Posterior cingulate gyrus (tissue), 11 donors: ENCODE measurements at regions not wholly inside any gene's neighbourhood (a gene's known extent, or its start where the extent isn't known, plus 50 kb on each side); places are given as distances from the start of the nearest gene placed in this dataset.
"Not testable (repeated sequence)": the region's sequence is repeated elsewhere in the genome, so short reads cannot be mapped to it uniquely, and the experiment has no call there.

Experiments used
- DNase-seq, 10 donors: peaks; one replicate each; pipeline versions ENCODE4 v3.0.0 to v3.0.0-alpha.2; 2020 to 2021; ENCODE audit warnings: mixed read lengths in 3 of 10
- intact Hi-C: fragments of 100-400 bp; cut with DNase I; formaldehyde crosslinking; loops from one replicate; pipeline ENCODE4 v1.15.1; 2023

DNA sequence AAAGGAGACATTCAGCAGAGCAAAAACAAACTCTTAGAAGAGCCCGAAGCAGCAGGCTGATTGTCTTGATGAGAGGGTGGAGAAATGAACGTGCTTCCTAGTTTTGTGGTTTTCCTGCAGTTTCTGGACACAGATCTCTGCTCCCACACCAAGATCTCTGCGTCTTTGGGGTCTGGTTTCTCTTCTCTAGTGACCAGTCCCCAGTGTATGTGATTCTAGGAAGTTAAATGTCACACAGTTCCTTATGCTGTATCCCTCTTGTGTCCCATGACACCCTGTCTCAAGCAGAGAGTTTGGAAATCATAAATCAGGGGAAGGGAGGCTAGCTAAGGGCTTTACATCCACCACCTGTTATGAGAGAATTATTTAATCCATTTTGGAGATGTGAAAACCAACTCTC is 55.4 kb upstream of the KLF14 start:
- DNase-seq, result no peak
- intact Hi-C loops, result no loop called here

DNA sequence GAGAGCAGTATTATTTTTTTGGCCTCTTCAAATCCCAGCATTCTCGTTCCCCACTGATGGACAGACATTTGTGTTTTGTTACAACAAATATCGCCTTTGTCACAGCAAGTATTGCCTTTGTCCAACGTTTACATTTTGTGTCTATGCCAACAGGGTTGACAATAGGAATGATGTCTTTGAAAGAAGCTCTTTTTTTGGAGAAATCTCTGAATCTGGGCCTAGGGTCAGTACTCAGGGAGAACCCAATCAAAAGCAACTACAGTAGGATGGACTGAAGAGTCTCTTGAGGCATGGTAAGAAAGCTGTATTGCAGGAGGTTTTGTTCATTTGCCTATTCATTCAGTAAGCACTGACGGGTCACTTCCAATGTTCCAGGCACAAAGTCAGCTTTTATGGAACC is 57.7 kb upstream of the KLF14 start:
- intact Hi-C loops, result no loop called here
- no peak for DNase-seq

DNA sequence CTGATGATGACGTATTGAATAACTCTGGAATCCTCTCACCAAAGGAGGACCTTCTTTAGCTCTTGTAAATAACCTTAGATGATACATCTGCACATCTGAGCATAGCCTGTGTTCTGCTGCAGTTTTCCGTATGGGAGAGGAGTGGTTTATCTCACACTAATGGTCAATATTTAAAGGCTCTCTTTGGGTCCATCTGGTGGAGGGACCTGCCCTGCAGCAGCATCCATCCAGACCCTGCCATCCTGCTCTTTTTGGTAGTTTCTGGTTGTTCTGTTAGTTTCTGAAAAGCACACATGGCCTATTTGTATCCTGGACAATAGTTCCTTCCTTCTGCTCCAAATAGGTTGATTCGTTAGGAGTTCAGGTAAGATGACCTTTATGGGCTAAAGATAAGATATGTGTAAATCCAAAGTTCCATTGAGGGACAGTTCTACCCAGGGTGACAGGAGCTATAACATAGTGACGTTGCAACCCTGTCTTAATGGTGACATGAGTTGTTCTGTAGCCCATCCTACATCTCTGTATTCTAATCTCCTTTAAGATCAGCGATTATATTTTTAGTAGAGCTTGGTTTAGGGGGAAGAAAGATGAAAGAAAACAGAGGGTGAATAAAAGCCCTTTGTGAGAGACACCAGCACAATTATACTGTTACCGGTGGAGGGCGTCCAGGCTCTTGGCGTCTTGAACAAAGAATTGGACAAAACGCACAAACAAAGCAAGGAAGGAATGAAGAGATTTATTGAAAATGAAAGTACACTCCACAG is 60.0 kb upstream of the KLF14 start:
- intact Hi-C loops, result no loop called here
- DNase-seq, result peak in 4 of 10 donors; percentile 4 to 82 (median 41)

DNA sequence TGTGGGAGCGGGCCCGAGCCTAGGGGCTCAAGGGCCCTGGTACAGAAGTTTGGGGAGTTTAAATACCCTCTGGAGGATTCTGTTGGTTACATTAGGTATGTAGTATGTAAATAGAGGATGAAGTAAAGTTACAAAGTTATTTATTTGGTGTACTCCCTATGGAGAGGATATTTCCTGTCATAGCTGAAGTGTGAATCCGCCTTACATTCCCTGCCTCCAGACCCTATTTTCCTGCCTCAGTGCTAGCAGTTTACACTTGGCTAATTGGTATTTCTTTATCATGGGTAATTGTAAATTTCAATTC is 60.6 kb upstream of the KLF14 start:
- no peak for DNase-seq
- intact Hi-C loops, result no loop called here

DNA sequence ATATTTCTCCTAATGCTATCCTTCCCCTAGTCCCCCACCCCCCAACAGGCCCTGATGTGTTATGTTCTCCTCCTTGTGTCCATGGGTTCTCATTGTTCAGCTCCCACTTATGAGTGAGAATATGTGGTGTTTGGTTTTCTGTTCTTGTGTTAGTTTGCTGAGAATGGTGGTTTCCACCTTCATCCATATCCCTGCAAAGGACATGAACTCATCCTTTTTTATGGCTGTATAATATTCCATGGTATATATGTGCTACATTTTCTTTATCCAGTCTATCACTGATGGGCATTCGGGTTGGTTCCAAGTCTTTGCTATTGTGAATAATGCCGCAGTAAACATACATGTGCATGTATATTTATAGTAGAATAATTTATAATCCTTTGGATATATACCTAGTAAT is 62.4 kb upstream of the KLF14 start:
- not testable (repeated sequence) for DNase-seq

DNA sequence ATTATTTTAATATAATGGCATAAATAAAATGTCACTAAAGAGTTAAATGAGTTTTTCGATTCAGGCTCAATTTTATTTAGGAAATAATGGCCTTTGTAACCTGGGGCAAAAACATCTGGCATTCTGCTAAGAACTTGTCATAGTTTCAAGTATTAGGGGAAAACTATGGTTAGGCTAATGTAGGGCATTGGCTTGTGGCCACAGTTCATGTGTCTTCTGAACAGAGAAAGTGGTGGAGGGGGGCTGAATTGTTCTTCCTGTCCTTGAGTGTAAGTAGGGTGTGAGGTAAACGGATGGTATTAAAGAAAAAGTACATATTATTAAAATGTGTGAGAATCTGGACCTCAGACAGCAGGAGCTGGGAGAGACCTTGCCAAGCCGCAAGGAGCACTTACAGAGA is 69.1 kb upstream of the KLF14 start:
- no peak for DNase-seq
- intact Hi-C loops, result no loop called here

More for the DNA sequence above, 62.4 kb upstream of the KLF14 start:
- intact Hi-C loops, result not testable (repeated sequence)

DNA sequence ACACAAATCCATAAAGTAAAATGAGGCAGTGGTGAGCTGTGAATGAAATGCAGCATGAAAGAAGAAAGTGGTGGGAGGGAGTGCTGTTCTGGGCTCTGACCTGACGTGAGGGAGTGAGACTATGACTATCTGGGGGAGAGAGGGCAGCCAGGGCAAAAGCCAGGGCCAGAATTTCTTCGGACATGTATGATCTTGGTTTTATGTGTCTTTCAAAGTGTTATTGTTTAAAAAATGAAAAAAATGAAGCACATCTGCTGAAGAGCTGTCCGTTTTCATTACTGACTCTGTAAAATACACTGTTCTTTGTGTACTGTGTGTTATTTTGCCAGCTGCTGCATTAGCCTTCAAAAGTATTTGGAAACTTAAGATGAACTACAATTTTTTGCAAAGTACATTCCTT is 70.2 kb upstream of the KLF14 start:
- intact Hi-C loops, result no loop called here

DNA sequence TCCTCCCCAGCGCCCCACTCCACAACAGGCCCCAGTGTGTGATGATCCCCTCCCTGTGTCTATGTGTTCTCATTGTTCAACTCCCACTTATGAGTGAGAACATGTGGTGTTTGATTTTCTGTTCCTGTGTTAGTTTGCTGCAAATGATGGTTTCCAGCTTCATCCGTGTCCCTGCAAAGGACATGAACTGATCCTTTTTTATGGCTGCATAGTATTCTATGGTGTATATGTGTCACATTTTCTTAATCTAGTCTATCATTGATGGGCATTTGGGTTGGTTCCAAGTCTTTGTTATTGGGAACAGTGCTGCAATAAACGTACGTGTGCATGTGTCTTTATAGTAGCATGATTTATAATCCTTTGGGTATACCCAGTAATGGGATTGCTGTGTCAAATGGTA is 78.8 kb upstream of the KLF14 start:
- DNase-seq, intact Hi-C loops: not testable (repeated sequence)

More for the DNA sequence above, 70.2 kb upstream of the KLF14 start:
- no peak for DNase-seq

DNA sequence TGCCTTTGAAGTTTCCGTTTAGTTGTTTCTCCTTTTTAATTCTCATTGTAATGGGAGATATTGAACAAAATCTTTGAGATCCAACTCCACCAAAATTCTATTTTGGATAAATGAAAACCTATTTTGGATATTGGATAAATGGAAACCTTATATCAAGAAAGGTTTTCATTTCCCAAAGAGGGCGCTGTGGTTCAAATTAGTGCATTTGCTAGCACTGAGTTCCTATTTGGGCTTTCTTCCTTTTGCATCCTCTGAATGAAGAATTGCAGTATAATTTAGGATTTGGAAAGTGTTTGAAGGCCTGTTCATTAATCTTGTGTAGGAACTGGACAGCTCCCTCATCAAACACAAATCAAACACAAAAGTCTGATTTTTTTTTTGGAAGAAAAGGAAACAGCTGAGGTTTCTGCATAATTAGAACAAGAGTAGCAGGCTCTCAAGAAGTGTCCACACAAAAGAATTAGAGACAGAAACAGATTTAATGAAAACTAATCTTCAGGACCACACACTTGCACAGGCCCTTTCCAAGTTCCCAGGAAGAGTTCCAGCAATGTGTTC is 80.8 kb upstream of the KLF14 start:
- intact Hi-C loops, result no loop called here
- DNase-seq, result no peak

DNA sequence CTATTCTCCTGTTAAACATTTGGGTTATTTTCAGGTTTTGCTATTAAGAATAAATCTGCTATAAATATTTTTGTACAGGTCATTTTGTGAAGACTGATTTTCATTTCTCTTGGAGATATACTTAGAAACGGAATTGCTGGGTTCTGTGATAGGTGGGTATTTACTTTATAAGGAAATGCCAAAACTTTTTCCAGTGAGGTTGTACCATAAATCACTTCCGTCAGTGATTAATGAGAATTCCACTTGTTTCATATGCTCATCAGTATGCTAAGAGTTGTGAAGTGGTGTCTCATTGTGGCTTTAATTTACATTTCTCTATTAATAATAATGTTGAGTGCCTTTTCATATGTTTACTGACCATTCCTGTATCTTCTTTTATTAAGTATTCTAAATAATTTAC is 84.0 kb upstream of the KLF14 start:
- no peak for DNase-seq
- intact Hi-C loops, result no loop called here

DNA sequence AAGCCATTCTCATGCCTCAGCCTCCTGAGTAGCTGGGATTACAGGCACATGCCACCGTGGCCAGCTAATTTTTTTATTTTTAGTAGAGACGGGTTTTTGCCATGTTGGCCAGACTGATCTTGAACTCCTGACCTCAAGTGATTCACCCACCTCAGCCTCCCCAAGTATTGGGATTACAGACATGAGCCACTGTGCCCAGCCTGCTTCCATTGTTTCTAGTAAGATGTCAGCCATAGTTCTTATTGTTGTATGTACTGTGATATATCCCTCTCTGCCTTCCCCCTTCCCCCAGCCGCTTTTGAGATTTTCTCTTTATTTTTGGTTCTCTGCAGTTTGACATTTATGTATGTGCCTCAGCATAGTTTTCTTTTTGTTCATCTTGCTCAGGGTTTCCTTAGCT is 87.9 kb upstream of the KLF14 start:
- intact Hi-C loops, result no loop called here

DNA sequence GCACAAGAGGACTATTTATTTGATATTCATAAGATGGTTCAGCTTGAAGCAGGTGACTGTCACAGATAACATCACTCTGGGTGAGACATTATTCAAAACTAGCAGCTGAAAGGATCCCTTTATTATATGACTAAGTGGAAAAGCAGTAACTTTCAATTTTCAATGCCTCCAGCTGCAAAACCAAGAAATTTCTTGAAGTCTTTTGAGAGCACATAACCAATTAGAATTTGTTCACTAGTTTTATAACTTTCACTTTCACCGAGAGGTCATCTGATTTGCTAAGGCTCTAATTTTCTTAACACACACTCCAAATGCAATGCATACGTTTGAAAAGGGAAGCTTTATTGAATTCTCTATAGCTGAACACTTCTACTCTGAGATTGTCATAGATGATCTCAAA is 88.6 kb upstream of the KLF14 start:
- no peak for DNase-seq
- intact Hi-C loops, result no loop called here

More for the DNA sequence above, 87.9 kb upstream of the KLF14 start:
- DNase-seq, result no peak

DNA sequence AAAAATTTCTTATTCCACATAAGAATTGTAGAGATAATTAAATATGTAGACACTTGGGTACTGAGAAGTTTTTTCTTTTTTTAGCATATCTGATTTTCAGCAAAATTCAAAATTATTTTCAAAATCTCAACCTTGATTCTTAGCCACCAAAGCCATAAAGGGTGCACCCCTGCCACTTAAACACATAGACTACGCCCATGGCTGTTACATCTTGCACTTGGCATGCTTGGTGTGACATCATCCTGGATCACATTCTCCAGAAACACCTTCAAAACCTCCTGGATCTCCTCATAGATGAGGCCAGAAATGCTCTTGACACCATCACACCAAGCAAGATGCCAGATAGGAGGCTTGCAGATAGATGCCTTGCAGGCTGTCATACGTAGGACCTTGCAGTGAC is 89.1 kb upstream of the KLF14 start:
- intact Hi-C loops, result no loop called here

DNA sequence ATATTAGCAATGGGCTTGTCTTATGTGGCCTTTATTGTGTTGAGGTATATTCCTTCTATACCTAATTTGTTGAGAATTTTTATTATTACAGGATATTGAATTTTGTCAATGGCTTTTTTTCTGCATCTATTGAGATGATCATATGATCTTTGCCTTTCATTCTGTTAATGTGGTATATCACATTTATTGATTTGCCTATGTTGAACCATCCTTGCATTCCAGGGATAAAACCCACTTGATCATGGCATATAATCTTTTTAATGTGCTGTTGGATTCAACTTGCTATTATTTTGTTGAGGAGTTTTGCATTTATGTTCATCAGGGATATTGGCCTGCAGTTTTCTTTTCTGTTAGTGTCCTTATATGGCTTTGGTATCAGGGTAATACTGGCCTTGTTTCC is 91.8 kb upstream of the KLF14 start:
- intact Hi-C loops, result no loop called here
- no peak for DNase-seq

More for the DNA sequence above, 89.1 kb upstream of the KLF14 start:
- no peak for DNase-seq

DNA sequence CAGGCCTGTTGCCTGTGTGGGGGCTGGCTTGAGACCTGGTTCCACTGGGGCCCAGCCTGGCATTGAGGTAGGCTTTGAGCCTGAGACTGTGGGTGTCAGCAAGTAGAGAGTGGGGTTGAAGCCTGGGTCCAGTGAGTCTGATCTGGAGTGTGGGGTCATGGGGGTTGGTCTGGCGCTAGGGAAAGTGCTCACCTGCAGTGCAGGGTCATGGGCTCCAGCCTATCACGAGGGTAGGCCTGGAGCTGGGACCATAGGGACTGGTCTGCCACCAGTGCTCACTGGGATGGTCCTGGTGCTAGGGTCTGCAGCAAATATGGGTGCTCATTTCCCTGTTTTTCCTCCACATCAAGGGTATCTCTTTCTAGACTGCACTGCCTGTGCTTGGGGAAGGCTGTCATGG is 95.4 kb upstream of the KLF14 start:
- DNase-seq, result no peak
- intact Hi-C loops, result no loop called here

DNA sequence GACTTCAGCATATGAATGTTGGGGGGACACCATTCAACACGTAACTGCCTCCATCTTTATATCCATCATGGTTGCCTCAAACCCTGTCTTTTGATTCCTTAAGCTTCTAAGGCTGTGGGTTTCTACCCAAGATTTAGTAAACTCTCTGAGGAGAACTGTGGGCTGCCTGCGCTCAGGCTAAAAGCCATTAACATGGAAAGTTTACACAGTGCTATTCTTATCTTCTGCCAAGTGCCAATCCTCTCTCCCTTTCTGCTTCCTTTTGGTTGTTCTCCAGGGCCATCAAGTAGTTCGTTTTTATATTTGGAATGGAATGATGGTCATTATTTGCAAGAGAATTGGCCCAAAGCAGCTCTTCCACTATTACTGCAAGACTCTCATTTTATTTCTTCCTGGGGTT is 97.3 kb upstream of the KLF14 start:
- intact Hi-C loops, result no loop called here
- no peak for DNase-seq

DNA sequence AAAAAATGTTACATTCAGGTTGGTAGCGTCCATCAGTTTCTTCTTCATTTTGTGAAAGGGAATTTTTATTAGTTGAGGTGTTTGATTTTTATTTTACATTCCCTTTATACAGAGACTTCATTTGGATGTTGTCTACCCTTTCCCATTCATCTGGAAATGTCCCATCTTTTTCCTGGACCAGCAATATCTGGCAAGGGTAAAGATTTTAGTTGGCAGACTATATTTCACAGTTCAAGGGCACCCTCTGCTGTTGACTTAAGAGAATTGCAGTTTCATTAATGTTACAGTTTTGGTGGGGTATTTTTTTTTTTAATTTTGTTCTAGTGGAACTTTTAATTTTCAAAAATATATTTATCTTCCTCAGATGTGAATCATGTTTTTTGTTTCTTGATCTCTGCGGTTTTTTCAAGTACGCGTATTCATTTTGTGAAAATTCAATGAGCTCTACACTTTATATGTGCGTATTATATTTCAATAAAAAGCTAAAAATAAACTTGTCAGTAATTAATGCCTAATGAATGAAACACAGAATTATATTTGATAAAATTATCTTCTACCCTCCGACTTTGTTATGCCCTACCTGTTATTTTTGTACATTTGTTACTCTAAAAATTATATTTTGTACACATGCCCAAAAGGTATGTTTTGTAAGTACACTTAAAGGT is 97.9 kb upstream of the KLF14 start:
- intact Hi-C loops, result loop anchor here (2.0 kb wide), 1 partner anchor 759 kb away; no protein-coding TSS in a partner anchor
- DNase-seq, result no peak

DNA sequence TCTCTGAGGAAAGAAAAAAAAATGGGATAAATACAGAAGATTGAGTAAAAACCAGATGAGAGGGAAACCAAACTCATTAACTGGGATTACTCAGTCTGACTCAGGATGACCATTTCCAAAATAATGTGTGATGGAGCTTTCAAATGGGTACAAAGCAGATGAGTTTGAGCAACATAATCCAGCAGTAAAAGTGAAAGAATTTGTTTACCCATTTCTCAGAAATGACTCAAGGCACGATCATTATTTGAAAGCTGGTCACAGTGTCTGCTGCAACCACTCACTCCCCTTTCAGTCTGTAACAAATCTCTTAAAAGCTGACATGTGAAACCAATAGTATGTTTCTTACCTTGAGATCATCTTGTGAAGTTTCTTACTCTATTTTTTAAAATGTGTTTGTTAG is 104.7 kb upstream of the KLF14 start:
- DNase-seq, result no peak
- intact Hi-C loops, result no loop called here

DNA sequence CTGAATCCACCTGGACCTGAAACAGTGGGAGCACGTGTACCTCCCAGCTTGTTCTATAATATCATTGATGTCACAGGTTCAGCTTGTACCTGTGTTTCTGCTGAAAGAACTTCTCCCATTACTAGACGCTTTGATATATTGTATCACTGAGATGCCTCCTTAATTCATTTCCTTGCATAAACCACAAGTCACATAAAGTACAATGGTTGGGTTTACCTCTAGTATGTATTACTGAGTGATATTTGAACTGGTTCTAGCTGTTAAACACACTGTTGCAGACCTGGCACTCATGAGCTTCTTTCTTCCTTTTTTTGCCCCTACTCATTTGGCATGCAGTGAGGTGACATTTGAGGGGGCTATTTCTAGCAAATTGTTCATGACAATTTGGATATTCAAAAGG is 106.6 kb upstream of the KLF14 start:
- DNase-seq, result no peak
- intact Hi-C loops, result no loop called here

DNA sequence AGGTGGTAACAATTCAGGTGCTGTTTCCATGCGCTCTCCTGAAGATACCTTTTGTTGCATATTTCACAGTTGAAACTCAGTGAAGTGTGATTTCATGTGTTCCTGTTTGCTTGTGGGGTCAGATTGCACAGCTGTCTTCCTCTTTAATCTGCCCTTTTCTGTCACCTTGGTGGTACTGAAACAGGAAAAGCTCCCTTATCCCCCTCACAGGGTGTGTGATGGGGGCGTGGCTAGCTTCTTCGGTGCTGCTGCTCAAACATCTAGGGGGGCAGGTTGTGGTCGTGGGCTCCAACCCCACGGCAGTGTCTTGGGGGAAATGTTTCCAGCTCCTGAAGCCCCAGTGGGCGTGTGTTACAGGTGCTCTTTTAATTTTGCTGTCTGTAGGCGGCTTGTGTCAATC is 107.4 kb upstream of the KLF14 start:
- intact Hi-C loops, result no loop called here
- DNase-seq, result no peak

DNA sequence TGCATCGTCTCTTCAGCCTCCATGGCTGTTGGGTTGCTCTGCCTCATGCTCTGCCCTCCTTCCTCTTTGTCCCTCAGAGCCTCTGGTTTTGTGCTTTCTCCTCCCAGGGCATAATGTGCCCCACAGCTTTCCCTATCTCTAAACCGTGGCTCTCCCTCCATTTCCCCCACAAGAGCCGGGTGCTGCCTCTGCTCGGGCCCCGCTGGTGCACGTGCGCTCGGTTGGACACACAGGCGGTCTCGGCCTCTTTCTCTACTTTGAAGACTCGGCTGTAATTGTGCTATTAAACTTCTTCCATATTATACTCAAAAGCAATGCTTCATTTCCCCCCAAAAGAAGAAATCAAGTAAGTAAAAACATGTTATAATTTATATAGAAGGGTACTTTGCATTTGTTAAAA is 109.7 kb upstream of the KLF14 start:
- intact Hi-C loops, result no loop called here
- no peak for DNase-seq
